ENCODE measurements at regions not wholly inside any gene's neighbourhood (a gene's known extent, or its start where the extent isn't known, plus 50 kb on each side); places are given as distances from the start of the nearest gene placed in this dataset.

DNA sequence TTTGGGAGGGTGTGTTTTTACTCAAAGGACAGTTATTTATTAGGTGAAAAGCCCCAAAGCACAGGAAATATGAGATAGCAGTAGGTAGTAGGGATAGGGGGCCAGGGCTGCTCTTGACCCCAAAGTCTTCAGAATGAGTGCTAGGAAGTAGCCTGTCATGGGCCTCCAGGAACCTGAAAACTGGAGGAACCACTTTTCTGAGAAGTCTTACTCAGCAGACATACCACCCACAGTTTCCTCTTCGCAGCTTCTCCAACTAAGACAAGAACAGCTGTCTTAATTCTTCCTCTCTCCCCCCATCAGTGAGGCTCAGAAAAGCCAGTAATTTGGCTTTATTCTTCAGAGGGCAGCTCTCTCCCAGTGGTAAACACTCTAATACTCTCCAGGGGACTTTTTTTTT, 84.0 kb upstream of the CTSC start:
- no peak overlapping the region for H3K4me3 ChIP-seq (ENCODE audit: low read depth, low read length)
- no peaks in the 10 kb centered on the region for H3K36me3 ChIP-seq (ENCODE audit: control insufficient read depth in 2 of 2, insufficient read depth in 1 of 2, low read length in 2 of 2)
- H3K27ac ChIP-seq (ENCODE audit: extremely low read depth, low read depth, low read length) = no peak overlapping the region
- no peaks in the 10 kb centered on the region for H3K9me3 ChIP-seq (ENCODE audit: control insufficient read depth, insufficient read depth, low read depth, low read length)
- ChIA-PET POLR2A (interaction anchor here (0.6 kb wide), 1 partner anchor 71 kb away, joined by 3 read pairs; no protein-coding TSS in a partner anchor), CTCF (no interaction called here)
- H3K4me1 ChIP-seq (ENCODE audit: control insufficient read depth, insufficient read depth, low read length) = no peaks in the 10 kb centered on the region
- TF ChIP-seq GLIS2 (tag by site-specific recombination; IDR thresholded peaks at IDR 0.05) (no peak), ZNF48 (tag by site-specific recombination; IDR thresholded peaks at IDR 0.05) (no peak), ZBTB20 (tag by site-specific recombination; IDR thresholded peaks at IDR 0.05) (no peak), YY1 (tag by site-specific recombination; IDR thresholded peaks at IDR 0.05) (no peak), ZNF830 (tag by site-specific recombination; IDR thresholded peaks at IDR 0.05; ENCODE audit: low read depth) (no peak), ZNF610 (tag by site-specific recombination; IDR thresholded peaks at IDR 0.05; ENCODE audit: borderline replicate concordance) (no peak), BCL11B (tag by site-specific recombination; IDR thresholded peaks at IDR 0.05; ENCODE audit: low read depth) (no peak), ZNF658 (tag by site-specific recombination; IDR thresholded peaks at IDR 0.05) (no peak), SETDB1 (IDR thresholded peaks at IDR 0.05; ENCODE audit: insufficient read length, low read length) (no peak), SCRT2 (tag by site-specific recombination; IDR thresholded peaks at IDR 0.05) (no peak), ZNF23 (tag by site-specific recombination; IDR thresholded peaks at IDR 0.05; ENCODE audit: borderline replicate concordance) (no peak)
- TF ChIP-seq, protein P1, sequence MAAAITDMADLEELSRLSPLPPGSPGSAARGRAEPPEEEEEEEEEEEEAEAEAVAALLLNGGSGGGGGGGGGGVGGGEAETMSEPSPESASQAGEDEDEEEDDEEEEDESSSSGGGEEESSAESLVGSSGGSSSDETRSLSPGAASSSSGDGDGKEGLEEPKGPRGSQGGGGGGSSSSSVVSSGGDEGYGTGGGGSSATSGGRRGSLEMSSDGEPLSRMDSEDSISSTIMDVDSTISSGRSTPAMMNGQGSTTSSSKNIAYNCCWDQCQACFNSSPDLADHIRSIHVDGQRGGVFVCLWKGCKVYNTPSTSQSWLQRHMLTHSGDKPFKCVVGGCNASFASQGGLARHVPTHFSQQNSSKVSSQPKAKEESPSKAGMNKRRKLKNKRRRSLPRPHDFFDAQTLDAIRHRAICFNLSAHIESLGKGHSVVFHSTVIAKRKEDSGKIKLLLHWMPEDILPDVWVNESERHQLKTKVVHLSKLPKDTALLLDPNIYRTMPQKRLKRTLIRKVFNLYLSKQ (tag by site-specific recombination; IDR thresholded peaks at IDR 0.05; ENCODE audit: borderline replicate concordance) = no peak
- TF ChIP-seq, protein P2, sequence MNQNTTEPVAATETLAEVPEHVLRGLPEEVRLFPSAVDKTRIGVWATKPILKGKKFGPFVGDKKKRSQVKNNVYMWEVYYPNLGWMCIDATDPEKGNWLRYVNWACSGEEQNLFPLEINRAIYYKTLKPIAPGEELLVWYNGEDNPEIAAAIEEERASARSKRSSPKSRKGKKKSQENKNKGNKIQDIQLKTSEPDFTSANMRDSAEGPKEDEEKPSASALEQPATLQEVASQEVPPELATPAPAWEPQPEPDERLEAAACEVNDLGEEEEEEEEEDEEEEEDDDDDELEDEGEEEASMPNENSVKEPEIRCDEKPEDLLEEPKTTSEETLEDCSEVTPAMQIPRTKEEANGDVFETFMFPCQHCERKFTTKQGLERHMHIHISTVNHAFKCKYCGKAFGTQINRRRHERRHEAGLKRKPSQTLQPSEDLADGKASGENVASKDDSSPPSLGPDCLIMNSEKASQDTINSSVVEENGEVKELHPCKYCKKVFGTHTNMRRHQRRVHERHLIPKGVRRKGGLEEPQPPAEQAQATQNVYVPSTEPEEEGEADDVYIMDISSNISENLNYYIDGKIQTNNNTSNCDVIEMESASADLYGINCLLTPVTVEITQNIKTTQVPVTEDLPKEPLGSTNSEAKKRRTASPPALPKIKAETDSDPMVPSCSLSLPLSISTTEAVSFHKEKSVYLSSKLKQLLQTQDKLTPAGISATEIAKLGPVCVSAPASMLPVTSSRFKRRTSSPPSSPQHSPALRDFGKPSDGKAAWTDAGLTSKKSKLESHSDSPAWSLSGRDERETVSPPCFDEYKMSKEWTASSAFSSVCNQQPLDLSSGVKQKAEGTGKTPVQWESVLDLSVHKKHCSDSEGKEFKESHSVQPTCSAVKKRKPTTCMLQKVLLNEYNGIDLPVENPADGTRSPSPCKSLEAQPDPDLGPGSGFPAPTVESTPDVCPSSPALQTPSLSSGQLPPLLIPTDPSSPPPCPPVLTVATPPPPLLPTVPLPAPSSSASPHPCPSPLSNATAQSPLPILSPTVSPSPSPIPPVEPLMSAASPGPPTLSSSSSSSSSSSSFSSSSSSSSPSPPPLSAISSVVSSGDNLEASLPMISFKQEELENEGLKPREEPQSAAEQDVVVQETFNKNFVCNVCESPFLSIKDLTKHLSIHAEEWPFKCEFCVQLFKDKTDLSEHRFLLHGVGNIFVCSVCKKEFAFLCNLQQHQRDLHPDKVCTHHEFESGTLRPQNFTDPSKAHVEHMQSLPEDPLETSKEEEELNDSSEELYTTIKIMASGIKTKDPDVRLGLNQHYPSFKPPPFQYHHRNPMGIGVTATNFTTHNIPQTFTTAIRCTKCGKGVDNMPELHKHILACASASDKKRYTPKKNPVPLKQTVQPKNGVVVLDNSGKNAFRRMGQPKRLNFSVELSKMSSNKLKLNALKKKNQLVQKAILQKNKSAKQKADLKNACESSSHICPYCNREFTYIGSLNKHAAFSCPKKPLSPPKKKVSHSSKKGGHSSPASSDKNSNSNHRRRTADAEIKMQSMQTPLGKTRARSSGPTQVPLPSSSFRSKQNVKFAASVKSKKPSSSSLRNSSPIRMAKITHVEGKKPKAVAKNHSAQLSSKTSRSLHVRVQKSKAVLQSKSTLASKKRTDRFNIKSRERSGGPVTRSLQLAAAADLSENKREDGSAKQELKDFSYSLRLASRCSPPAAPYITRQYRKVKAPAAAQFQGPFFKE (tag by site-specific recombination; IDR thresholded peaks at IDR 0.05; ENCODE audit: borderline replicate concordance) = no peak
- TF ChIP-seq, protein P3, sequence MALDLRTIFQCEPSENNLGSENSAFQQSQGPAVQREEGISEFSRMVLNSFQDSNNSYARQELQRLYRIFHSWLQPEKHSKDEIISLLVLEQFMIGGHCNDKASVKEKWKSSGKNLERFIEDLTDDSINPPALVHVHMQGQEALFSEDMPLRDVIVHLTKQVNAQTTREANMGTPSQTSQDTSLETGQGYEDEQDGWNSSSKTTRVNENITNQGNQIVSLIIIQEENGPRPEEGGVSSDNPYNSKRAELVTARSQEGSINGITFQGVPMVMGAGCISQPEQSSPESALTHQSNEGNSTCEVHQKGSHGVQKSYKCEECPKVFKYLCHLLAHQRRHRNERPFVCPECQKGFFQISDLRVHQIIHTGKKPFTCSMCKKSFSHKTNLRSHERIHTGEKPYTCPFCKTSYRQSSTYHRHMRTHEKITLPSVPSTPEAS (tag by site-specific recombination; IDR thresholded peaks at IDR 0.05) = no peak
- TF ChIP-seq, protein P4, sequence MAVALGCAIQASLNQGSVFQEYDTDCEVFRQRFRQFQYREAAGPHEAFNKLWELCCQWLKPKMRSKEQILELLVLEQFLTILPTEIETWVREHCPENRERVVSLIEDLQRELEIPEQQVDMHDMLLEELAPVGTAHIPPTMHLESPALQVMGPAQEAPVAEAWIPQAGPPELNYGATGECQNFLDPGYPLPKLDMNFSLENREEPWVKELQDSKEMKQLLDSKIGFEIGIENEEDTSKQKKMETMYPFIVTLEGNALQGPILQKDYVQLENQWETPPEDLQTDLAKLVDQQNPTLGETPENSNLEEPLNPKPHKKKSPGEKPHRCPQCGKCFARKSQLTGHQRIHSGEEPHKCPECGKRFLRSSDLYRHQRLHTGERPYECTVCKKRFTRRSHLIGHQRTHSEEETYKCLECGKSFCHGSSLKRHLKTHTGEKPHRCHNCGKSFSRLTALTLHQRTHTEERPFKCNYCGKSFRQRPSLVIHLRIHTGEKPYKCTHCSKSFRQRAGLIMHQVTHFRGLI (tag by site-specific recombination; IDR thresholded peaks at IDR 0.05) = no peak

Measured in HEK293 (cell line).